SK-N-SH (cell line): ENCODE measurements at regions not wholly inside any gene's neighbourhood (a gene's known extent, or its start where the extent isn't known, plus 50 kb on each side); places are given as distances from the start of the nearest gene placed in this dataset.

ENCODE experiments used
- CTCF ChIA-PET: fragments of 300-600, 350-600 bp; formaldehyde crosslinking; extraction: SDS; loops from one replicate; lab custom pipeline; 2021; lab: Yijun Ruan, JAX
- POLR2A ChIA-PET: fragments of 350-600 bp; sonication (Branson Sonifier 250); formaldehyde crosslinking; extraction: SDS; loops from one replicate; lab custom pipeline; 2020; ENCODE audit warnings: antibody characterized with exemption, inconsistent platforms; lab: Yijun Ruan, JAX
- DNase-seq: peaks from one replicate; pipeline ENCODE4 v3.0.0; 2012
- H2AFZ ChIP-seq: fragments of 200-600 bp; sonication (generic); 2 replicates; pipeline ENCODE4 v1.8.1; 2016; ENCODE audit warnings: antibody characterized with exemption, mild to moderate bottlenecking, low read depth
- H3F3A ChIP-seq: fragments of 200-600 bp; sonication (generic); replicated peaks from 2 replicates; pipeline ENCODE3; 2016; ENCODE audit warnings: antibody characterized with exemption, mild to moderate bottlenecking; ENCODE audit not compliant: insufficient read depth
- H3K27ac ChIP-seq, 2 experiments: fragments of 200-500 bp in 1 of 2; fragments of 200-600 bp in 1 of 2; sonication (Bioruptor generic) in 1 of 2; sonication (generic), shearing (Covaris generic) in 1 of 2; 2 replicates each; pipeline versions ENCODE4 v1.5.1 to v1.6.1; 2014 to 2016; ENCODE audit warnings: low read depth in 2 of 2, inconsistent platforms in 1 of 2, low read length in 1 of 2, mild to moderate bottlenecking in 1 of 2, mixed read lengths in 1 of 2
- H3K27me3 ChIP-seq: fragments of 200-600 bp; sonication (generic), shearing (Covaris generic); 2 replicates; pipeline ENCODE4 v1.6.1; 2016; ENCODE audit warnings: mixed run types; ENCODE audit not compliant: insufficient read depth
- H3K36me3 ChIP-seq, 2 experiments: fragments of 200-500 bp in 1 of 2; fragments of 200-600 bp in 1 of 2; sonication (Bioruptor generic) in 1 of 2; sonication (generic) in 1 of 2; replicated peaks in 1 of 2; 2 replicates each; pipeline versions ENCODE3 to v1.5.1; 2014 to 2016; ENCODE audit warnings: low read length in 1 of 2, mild to moderate bottlenecking in 1 of 2; ENCODE audit not compliant: insufficient read depth in 2 of 2, control insufficient read depth in 1 of 2
- H3K4me1 ChIP-seq, 2 experiments: fragments of 200-500 bp in 1 of 2; fragments of 200-600 bp in 1 of 2; sonication (Bioruptor generic) in 1 of 2; sonication (generic), shearing (Covaris generic) in 1 of 2; 2 replicates each; pipeline versions ENCODE4 v1.5.1 to v1.6.1; 2014 to 2016; ENCODE audit warnings: low read depth in 1 of 2, low read length in 1 of 2, mixed run types in 1 of 2; ENCODE audit not compliant: insufficient read depth in 2 of 2, control insufficient read depth in 1 of 2
- H3K4me2 ChIP-seq: fragments of 200-600 bp; sonication (generic), shearing (Covaris generic); 2 replicates; pipeline ENCODE4 v1.6.1; 2017; ENCODE audit warnings: mixed run types
- H3K4me3 ChIP-seq, 2 experiments: fragments of 200-500 bp in 1 of 2; fragments of 200-600 bp in 1 of 2; sonication (Bioruptor generic) in 1 of 2; sonication (generic), shearing (Covaris generic) in 1 of 2; 2 replicates each; pipeline versions ENCODE4 v1.5.1 to v1.8.1; 2014 to 2016; ENCODE audit warnings: low read depth in 2 of 2, inconsistent platforms in 1 of 2, low read length in 1 of 2, mild to moderate bottlenecking in 1 of 2, mixed read lengths in 1 of 2, moderate library complexity in 1 of 2
- H3K79me2 ChIP-seq: fragments of 200-600 bp; sonication (generic); 2 replicates; pipeline ENCODE4 v1.8.1; 2017; ENCODE audit warnings: mild to moderate bottlenecking; ENCODE audit not compliant: insufficient read depth
- H3K9ac ChIP-seq: fragments of 200-600 bp; sonication (generic); 2 replicates; pipeline ENCODE4 v1.6.1; 2017; ENCODE audit warnings: mixed run types
- H3K9me2 ChIP-seq: fragments of 200-600 bp; sonication (generic); 2 replicates; pipeline ENCODE4 v1.6.1; 2017; ENCODE audit warnings: mixed run types
- H3K9me3 ChIP-seq: fragments of 200-600 bp; sonication (generic); 2 replicates; pipeline ENCODE4 v1.6.1; 2017; ENCODE audit warnings: mixed run types, mild to moderate bottlenecking, moderate library complexity
- H4K20me1 ChIP-seq: fragments of 200-600 bp; sonication (generic); 2 replicates; pipeline ENCODE4 v1.6.1; 2017; ENCODE audit warnings: mild to moderate bottlenecking, mixed run types; ENCODE audit not compliant: insufficient read depth
- CHD2 ChIP-seq: fragments of 150-350 bp; IDR thresholded peaks from 2 replicates; pipeline ENCODE4 v1.6.1; 2018; ENCODE audit warnings: low read length; ENCODE audit not compliant: partially characterized antibody
- ELF1 ChIP-seq: IDR thresholded peaks from 2 replicates; pipeline ENCODE4 v1.4.0; 2012
- EP300 ChIP-seq, 2 experiments: IDR thresholded peaks; 2 replicates each; pipeline versions ENCODE4 v1.4.0 to v1.6.1; 2012; ENCODE audit warnings: borderline replicate concordance in 1 of 2, low read depth in 1 of 2, low read length in 1 of 2
- EZH2phosphoT487 ChIP-seq: fragments of 200-600 bp; sonication (generic); IDR thresholded peaks from 2 replicates; pipeline ENCODE4 v1.6.1; 2017; ENCODE audit warnings: low read depth, mixed run types, mild to moderate bottlenecking, antibody characterized with exemption, moderate library complexity, borderline replicate concordance
- FOXJ3 ChIP-seq: sonication (generic); formaldehyde crosslinking; IDR thresholded peaks from 2 replicates; pipeline ENCODE4 v1.5.1; 2020; ENCODE audit warnings: mild to moderate bottlenecking, missing genetic modification reagents
- FOXM1 ChIP-seq: IDR thresholded peaks from 2 replicates; pipeline ENCODE4 v1.4.0; 2012; ENCODE audit warnings: low read depth, mild to moderate bottlenecking
- GATA2 ChIP-seq: sonication (generic); formaldehyde crosslinking; IDR thresholded peaks from 2 replicates; pipeline ENCODE4 v1.5.0; 2020; ENCODE audit warnings: mild to moderate bottlenecking, missing genetic modification reagents
- MXI1 ChIP-seq: IDR thresholded peaks from 2 replicates; pipeline ENCODE4 v1.6.1; 2012; ENCODE audit warnings: mild to moderate bottlenecking, low read depth, low read length, improper control_type of control experiment
- NRF1 ChIP-seq: IDR thresholded peaks from 2 replicates; pipeline ENCODE4 v1.6.1; 2012; ENCODE audit warnings: low read depth, mild to moderate bottlenecking, low read length
- POLR2AphosphoS5 ChIP-seq: IDR thresholded peaks from 2 replicates; pipeline ENCODE4 v1.6.1; 2012; ENCODE audit warnings: low read depth, low read length
- RFX5 ChIP-seq: IDR thresholded peaks from 2 replicates; pipeline ENCODE4 v1.6.1; 2012; ENCODE audit warnings: mild to moderate bottlenecking, improper control_type of control experiment, low read length
- RXRA ChIP-seq: IDR thresholded peaks from 2 replicates; pipeline ENCODE4 v1.4.0; 2012; ENCODE audit warnings: low read depth, mild to moderate bottlenecking, borderline replicate concordance
- SIN3A ChIP-seq: IDR thresholded peaks from 2 replicates; pipeline ENCODE4 v1.6.1; 2012; ENCODE audit warnings: low read depth, mild to moderate bottlenecking, low read length, moderate library complexity, borderline replicate concordance
- SMC3 ChIP-seq: IDR thresholded peaks from 2 replicates; pipeline ENCODE4 v1.6.1; 2012; ENCODE audit warnings: low read depth, low read length, improper control_type of control experiment
- TAF1 ChIP-seq: IDR thresholded peaks from 2 replicates; pipeline ENCODE4 v1.6.1; 2012; ENCODE audit warnings: low read depth, mild to moderate bottlenecking, low read length, moderate library complexity, borderline replicate concordance
- TEAD4 ChIP-seq: IDR thresholded peaks from 2 replicates; pipeline ENCODE4 v1.4.0; 2012; ENCODE audit warnings: mild to moderate bottlenecking, borderline replicate concordance; ENCODE audit not compliant: insufficient read depth
- YY1 ChIP-seq: IDR thresholded peaks from 2 replicates; pipeline ENCODE4 v1.4.0; 2012; ENCODE audit warnings: low read depth, mild to moderate bottlenecking
- WGBS: methylation state at CpG from one replicate; pipeline ENCODE4 v1.1.6; 2017; ENCODE audit warnings: low lambda C conversion rate; 5-methylcytosine and 5-hydroxymethylcytosine counted together
- TF ChIP-seq, protein P1 (sequence below): fragments of 150-350 bp; IDR thresholded peaks from 2 replicates; pipeline ENCODE4 v1.6.1; 2016; ENCODE audit warnings: mild to moderate bottlenecking, low read depth, low read length
- TF ChIP-seq, protein P2 (sequence below): IDR thresholded peaks from 2 replicates; pipeline ENCODE4 v1.4.0; 2012; ENCODE audit warnings: low read depth, borderline replicate concordance
- TF ChIP-seq, protein P3 (sequence below): IDR thresholded peaks from 2 replicates; pipeline ENCODE4 v1.4.0; 2012; ENCODE audit warnings: low read depth
- TF ChIP-seq, protein P4 (sequence below): IDR thresholded peaks from 2 replicates; pipeline ENCODE4; 2012

DNA sequence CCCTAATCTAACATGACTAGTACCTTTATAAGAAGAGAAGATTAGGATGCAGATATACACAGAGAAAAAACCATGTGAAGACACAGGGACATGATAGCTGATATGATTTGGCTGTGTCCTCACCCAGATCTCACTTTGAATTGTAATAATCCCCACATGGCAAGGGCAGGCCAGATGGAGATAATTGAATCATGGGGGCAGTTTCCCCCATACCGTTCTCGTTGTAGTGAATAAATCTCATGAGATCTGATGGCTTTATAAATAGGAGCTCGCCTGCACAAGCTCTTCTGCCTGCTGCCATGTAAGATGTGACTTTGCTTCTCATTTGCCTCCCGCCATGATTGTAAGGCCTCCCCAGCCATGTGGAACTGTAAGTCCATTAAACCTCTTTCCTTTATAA, 364.3 kb downstream of the FBXW7 start:
- H3K9me2 ChIP-seq, result no peaks in the 10 kb centered on the region
- no peaks in the 10 kb centered on the region for H3K9me3 ChIP-seq
- no peak overlapping the region for H3K4me3 ChIP-seq
- H3K27ac ChIP-seq, result no peak overlapping the region
- H3K9ac ChIP-seq, result no peak overlapping the region
- ChIA-PET CTCF (no interaction called here), POLR2A (no interaction called here)
- 30% methylated on average over 4 of the region's 4 CpGs for WGBS
- TF ChIP-seq NRF1, result no peak
- TF ChIP-seq, protein P1, sequence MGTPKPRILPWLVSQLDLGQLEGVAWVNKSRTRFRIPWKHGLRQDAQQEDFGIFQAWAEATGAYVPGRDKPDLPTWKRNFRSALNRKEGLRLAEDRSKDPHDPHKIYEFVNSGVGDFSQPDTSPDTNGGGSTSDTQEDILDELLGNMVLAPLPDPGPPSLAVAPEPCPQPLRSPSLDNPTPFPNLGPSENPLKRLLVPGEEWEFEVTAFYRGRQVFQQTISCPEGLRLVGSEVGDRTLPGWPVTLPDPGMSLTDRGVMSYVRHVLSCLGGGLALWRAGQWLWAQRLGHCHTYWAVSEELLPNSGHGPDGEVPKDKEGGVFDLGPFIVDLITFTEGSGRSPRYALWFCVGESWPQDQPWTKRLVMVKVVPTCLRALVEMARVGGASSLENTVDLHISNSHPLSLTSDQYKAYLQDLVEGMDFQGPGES, result no peak
- TF ChIP-seq YY1, result no peak
- TF ChIP-seq MXI1, result no peak
- TF ChIP-seq, protein P2, sequence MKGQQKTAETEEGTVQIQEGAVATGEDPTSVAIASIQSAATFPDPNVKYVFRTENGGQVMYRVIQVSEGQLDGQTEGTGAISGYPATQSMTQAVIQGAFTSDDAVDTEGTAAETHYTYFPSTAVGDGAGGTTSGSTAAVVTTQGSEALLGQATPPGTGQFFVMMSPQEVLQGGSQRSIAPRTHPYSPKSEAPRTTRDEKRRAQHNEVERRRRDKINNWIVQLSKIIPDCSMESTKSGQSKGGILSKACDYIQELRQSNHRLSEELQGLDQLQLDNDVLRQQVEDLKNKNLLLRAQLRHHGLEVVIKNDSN, result no peak
- TF ChIP-seq RXRA, result no peak
- peak in 1 of 2 experiments; percentile 5; a peak in 1 of 4 replicates for TF ChIP-seq EP300 (IDR thresholded peaks at IDR 0.05; ENCODE audit: borderline replicate concordance in 1 of 2, low read depth in 1 of 2, low read length in 1 of 2)
- TF ChIP-seq ELF1, result no peak
- TF ChIP-seq FOXM1, result no peak
- TF ChIP-seq, protein P3, sequence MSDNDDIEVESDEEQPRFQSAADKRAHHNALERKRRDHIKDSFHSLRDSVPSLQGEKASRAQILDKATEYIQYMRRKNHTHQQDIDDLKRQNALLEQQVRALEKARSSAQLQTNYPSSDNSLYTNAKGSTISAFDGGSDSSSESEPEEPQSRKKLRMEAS, result no peak
- TF ChIP-seq CHD2, result peak; percentile 19
- 0 out of 2 replicates have a peak, but pooled peaks have one; percentile 10 for TF ChIP-seq GATA2
- no peak for DNase-seq
- no peaks in the 10 kb centered on the region for H4K20me1 ChIP-seq
- H3K27me3 ChIP-seq, result no peaks in the 10 kb centered on the region
- H3K79me2 ChIP-seq, result no peaks in the 10 kb centered on the region
- H2AFZ ChIP-seq, result no peak overlapping the region
- H3K4me1 ChIP-seq, result no peaks in the 10 kb centered on the region; a peak in 1 of 4 replicates
- H3F3A ChIP-seq, result no peaks in the 10 kb centered on the region
- no peaks in the 10 kb centered on the region for H3K36me3 ChIP-seq
- H3K4me2 ChIP-seq, result no peak overlapping the region

DNA sequence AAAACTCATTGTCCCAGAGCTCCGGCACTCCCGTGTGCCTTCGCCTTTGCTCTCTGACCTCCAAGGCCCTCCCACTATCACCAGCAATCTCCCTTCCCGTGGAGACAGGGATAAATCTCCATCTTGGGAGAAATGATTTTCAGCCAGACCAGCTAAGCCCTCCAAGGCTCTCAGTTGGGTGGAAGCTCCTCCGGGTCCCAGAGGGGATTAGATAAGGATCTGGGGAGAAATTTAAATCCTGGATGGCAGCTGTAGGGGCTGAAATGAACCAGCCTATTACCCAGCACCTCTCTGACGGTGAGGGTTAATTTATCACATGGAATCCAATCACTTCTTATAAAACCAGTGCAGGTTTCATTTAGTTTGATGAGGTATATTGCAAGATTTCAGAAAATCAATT, 366.2 kb downstream of the FBXW7 start:
- WGBS, result 52% methylated on average over 6 of the region's 6 CpGs
- CTCF ChIA-PET, result no interaction called here
- Histone ChIP-seq H3F3A (no peaks in the 10 kb centered on the region), H3K9me2 (no peaks in the 10 kb centered on the region), H3K9me3 (no peaks in the 10 kb centered on the region), H3K79me2 (no peaks in the 10 kb centered on the region), H3K27ac (no peak overlapping the region), H3K4me2 (no peak overlapping the region), H3K4me3 (no peak overlapping the region), H4K20me1 (no peaks in the 10 kb centered on the region), H2AFZ (no peak overlapping the region), H3K27me3 (no peaks in the 10 kb centered on the region), H3K9ac (no peak overlapping the region), H3K36me3 (no peaks in the 10 kb centered on the region), H3K4me1 (no peaks in the 10 kb centered on the region; a peak in 1 of 4 replicates)
- POLR2A ChIA-PET, result no interaction called here
- no peak for TF ChIP-seq GATA2
- TF ChIP-seq RFX5, result no peak
- TF ChIP-seq ELF1, result no peak
- TF ChIP-seq POLR2AphosphoS5, result no peak
- no peak for TF ChIP-seq SIN3A
- TF ChIP-seq, protein P4, sequence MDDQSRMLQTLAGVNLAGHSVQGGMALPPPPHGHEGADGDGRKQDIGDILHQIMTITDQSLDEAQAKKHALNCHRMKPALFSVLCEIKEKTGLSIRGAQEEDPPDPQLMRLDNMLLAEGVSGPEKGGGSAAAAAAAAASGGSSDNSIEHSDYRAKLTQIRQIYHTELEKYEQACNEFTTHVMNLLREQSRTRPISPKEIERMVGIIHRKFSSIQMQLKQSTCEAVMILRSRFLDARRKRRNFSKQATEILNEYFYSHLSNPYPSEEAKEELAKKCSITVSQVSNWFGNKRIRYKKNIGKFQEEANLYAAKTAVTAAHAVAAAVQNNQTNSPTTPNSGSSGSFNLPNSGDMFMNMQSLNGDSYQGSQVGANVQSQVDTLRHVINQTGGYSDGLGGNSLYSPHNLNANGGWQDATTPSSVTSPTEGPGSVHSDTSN, result no peak
- TF ChIP-seq FOXM1, result no peak
- TF ChIP-seq FOXJ3 (CRISPR knock-in tag), result no peak
- no peak for TF ChIP-seq SMC3
- TF ChIP-seq, protein P3, result no peak
- no peak for TF ChIP-seq TAF1
- TF ChIP-seq EZH2phosphoT487, result no peak
- TF ChIP-seq EP300 (IDR thresholded peaks at IDR 0.05; ENCODE audit: borderline replicate concordance in 1 of 2, low read depth in 1 of 2, low read length in 1 of 2), result no peak
- no peak for TF ChIP-seq TEAD4
- TF ChIP-seq YY1, result no peak
- no peak for TF ChIP-seq CHD2
- no peak for DNase-seq
